ENCODE measurements at regions not wholly inside any gene's neighbourhood (a gene's known extent, or its start where the extent isn't known, plus 50 kb on each side); places are given as distances from the start of the nearest gene placed in this dataset.

DNA sequence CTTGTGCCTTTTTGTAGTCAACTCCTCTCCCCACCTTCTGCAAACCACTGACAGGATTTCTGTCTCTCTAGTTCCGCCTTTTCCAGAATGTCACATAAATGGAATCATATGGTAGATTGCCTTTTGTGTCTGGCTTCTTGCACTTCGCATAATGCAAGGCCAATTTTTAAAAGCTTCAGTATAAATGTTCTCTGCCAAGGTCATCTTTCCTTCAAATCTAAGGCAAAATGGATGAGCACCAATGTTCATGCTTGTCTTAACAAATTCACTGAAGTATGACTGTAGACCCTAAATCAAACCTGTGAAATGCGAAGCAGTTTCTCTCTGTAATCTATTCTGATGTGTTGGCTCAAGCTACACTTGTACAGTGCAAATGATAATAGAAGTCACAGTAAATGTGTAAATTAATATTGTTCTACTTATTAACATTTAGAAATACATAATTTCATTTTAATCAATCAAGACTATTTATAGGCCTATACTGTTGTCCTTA is 92.8 kb upstream of the GLS start:
- TF ChIP-seq, protein P1, sequence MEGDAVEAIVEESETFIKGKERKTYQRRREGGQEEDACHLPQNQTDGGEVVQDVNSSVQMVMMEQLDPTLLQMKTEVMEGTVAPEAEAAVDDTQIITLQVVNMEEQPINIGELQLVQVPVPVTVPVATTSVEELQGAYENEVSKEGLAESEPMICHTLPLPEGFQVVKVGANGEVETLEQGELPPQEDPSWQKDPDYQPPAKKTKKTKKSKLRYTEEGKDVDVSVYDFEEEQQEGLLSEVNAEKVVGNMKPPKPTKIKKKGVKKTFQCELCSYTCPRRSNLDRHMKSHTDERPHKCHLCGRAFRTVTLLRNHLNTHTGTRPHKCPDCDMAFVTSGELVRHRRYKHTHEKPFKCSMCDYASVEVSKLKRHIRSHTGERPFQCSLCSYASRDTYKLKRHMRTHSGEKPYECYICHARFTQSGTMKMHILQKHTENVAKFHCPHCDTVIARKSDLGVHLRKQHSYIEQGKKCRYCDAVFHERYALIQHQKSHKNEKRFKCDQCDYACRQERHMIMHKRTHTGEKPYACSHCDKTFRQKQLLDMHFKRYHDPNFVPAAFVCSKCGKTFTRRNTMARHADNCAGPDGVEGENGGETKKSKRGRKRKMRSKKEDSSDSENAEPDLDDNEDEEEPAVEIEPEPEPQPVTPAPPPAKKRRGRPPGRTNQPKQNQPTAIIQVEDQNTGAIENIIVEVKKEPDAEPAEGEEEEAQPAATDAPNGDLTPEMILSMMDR (IDR thresholded peaks at IDR 0.05; ENCODE audit: low read depth, low read length) = no peak
- TF ChIP-seq EZH2phosphoT487 (IDR thresholded peaks at IDR 0.05; ENCODE audit: low read depth) = no peak
